Transverse colon (tissue), 4 donors: ENCODE measurements at regions not wholly inside any gene's neighbourhood (a gene's known extent, or its start where the extent isn't known, plus 50 kb on each side); places are given as distances from the start of the nearest gene placed in this dataset.

Experiments
- DNase-seq: peaks from one replicate; pipeline ENCODE4 v3.0.0-alpha.2; 2019
- H3K27ac ChIP-seq, 4 donors: fragments of 200-600 bp; sonication (generic); 2 replicates each; pipeline ENCODE4 v1.5.1; 2016 to 2018; ENCODE audit warnings: inconsistent platforms in 4 of 4
- H3K27me3 ChIP-seq: fragments of 200-600 bp; sonication (generic); 2 replicates; pipeline ENCODE4 v1.5.1; 2017; ENCODE audit warnings: inconsistent platforms
- H3K36me3 ChIP-seq, 4 donors: fragments of 200-600 bp; sonication (generic); 2 replicates each; pipeline ENCODE4 v1.5.1; 2017 to 2019; ENCODE audit warnings: inconsistent platforms in 4 of 4
- H3K4me1 ChIP-seq, 4 donors: fragments of 200-600 bp; sonication (generic); 2 replicates each; pipeline ENCODE4 v1.5.1; 2017 to 2020; ENCODE audit warnings: inconsistent platforms in 4 of 4
- H3K4me3 ChIP-seq, 4 donors: fragments of 200-600 bp; sonication (generic); 1 replicate in 1 of 4; 2 replicates in 3 of 4; pipeline versions ENCODE4 v1.5.1 to v1.6.1; 2017 to 2019; ENCODE audit warnings: inconsistent platforms in 4 of 4
- H3K9me3 ChIP-seq, 2 donors: fragments of 200-600 bp; sonication (generic); 2 replicates each; pipeline ENCODE4 v1.5.1; 2017 to 2019; ENCODE audit warnings: inconsistent platforms in 2 of 2
- CTCF ChIP-seq, 5 experiments: fragments of 200-600 bp in 3 of 5; fragments of 450-650 bp in 2 of 5; sonication (generic) in 3 of 5; IDR thresholded peaks; 1 replicate in 2 of 5; 2 replicates in 3 of 5; pipeline ENCODE4 v1.5.1; 2016 to 2017; ENCODE audit warnings: antibody characterized with exemption in 5 of 5, inconsistent platforms in 3 of 5, mild to moderate bottlenecking in 2 of 5, moderate library complexity in 1 of 5
- EP300 ChIP-seq: sonication (generic); formaldehyde crosslinking; IDR thresholded peaks from one replicate; pipeline ENCODE4 v1.6.1; 2017; ENCODE audit warnings: antibody characterized with exemption, low read depth
- POLR2A ChIP-seq: fragments of 450-650 bp; IDR thresholded peaks from one replicate; pipeline ENCODE4 v1.6.1; 2016; ENCODE audit warnings: antibody characterized with exemption, mild to moderate bottlenecking, moderate library complexity
- POLR2AphosphoS5 ChIP-seq, 3 donors: sonication (generic); formaldehyde crosslinking; IDR thresholded peaks; one replicate each; pipeline ENCODE4 v1.6.1; 2016; ENCODE audit warnings: antibody characterized with exemption in 3 of 3
- WGBS, 2 donors: methylation state at CpG; one replicate each; pipeline ENCODE4 v1.1.5; 2018; ENCODE audit warnings: low coverage in 1 of 2; 5-methylcytosine and 5-hydroxymethylcytosine counted together
- in situ Hi-C, 4 donors: fragments of 200-750 bp; cut with MboI; loops; one replicate each; pipeline versions ENCODE4 v1.15.0 to v1.15.1; 2017; ENCODE audit warnings: low sequenced_read_pairs in 3 of 4, low pct_ligation_motif_present in 1 of 4, low pct_unique_long_range_greater_than_20kb in 1 of 4
- intact Hi-C: fragments of 100-400 bp; cut with DNase I; formaldehyde crosslinking; loops from one replicate; pipeline ENCODE4 v1.15.1; 2023; ENCODE audit warnings: low total_unique reads

- Histone ChIP-seq H3K27ac (no peak overlapping the region), H3K4me3 (no peak overlapping the region), H3K27me3 (no peaks in the 10 kb centered on the region), H3K4me1 (no peaks in the 10 kb centered on the region), H3K36me3 (no peaks in the 10 kb centered on the region), H3K9me3 (peaks cover 7 to 9% of the 10 kb centered on the region in 2 donors)
- intact Hi-C loops = no loop called here
- in situ Hi-C loops = no loop called here
- no peak for TF ChIP-seq CTCF (IDR thresholded peaks at IDR 0.05)
- no peak for TF ChIP-seq POLR2A
- TF ChIP-seq EP300 = no peak
- no peak for TF ChIP-seq POLR2AphosphoS5 (IDR thresholded peaks at IDR 0.05)
- WGBS, 2 donors = 45 to 81% methylated on average over 2 of the region's 2 CpGs
- DNase-seq = no peak
Observed at GRCh38 chr4:179569549-179569948, 2127.3 kb upstream of the AGA start.

DNA sequence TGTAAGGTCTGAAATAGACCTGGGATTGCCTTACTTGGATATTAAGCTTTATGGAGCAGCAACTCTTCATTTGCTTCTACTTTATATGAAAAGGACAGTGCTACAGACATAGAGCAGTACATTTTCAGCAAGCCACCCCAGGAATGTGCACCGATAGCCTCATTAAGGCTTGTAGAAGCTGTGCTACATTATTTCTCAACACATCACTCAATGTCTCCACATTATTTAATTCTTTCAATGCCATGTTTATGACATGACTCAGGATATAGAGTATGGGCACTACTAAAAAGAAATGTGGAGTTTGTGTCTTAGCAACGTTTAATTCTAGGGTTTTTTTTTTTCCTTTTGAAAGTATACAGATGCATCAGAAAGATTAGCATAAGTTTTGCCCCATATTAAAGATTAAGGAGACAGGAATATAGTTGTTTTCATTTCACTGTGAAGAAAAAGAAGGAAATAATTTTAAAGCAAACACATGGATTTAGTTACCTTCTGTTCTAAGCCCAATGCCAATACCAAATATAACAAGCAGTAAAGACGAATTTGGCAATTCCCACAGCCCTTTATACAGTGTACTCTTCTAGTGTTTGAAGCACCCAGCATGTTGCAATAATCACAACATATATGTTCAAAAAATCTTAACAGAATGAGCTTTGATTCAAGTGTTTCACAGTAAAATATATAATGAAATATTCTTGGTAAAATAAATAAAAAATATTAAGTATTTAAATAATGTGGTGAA is 2140.1 kb upstream of the AGA start:
- no peak for DNase-seq
- TF ChIP-seq CTCF (IDR thresholded peaks at IDR 0.05) = no peak
- TF ChIP-seq POLR2AphosphoS5 (IDR thresholded peaks at IDR 0.05) = no peak
- TF ChIP-seq EP300 = no peak
- TF ChIP-seq POLR2A = no peak
- WGBS, 2 donors = 60 to 70% methylated on average over 3 of the region's 3 CpGs
- no peaks in the 10 kb centered on the region for H3K4me1 ChIP-seq
- H3K9me3 ChIP-seq = peaks cover 0 to under 1% of the 10 kb centered on the region in 2 donors
- no peaks in the 10 kb centered on the region for H3K36me3 ChIP-seq
- in situ Hi-C loops (no loop called here), intact Hi-C loops (no loop called here)
- H3K27ac ChIP-seq = no peak overlapping the region
- H3K4me3 ChIP-seq = no peak overlapping the region
- H3K27me3 ChIP-seq = no peaks in the 10 kb centered on the region

DNA sequence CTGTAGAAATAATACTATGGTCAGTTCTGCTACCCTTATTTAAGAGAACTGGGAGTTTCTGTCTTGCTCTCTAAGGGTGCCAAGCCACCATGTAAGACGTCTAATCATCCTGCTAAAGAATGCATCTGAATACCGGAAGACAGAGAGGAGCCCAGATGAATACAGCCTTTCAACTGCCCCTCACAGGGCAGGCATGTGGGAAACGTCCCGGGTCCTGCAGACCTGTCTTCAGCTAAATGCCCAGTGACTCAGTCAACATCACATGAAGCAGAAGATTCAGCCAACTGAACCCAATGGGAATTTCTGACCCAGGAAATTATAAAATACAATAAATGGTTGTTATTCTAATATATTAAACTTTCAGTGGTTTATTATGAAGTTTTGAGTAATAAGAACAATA is 2141.0 kb upstream of the AGA start:
- Histone ChIP-seq H3K27ac (no peak overlapping the region), H3K36me3 (no peaks in the 10 kb centered on the region), H3K27me3 (no peaks in the 10 kb centered on the region), H3K9me3 (no peaks in the 10 kb centered on the region), H3K4me1 (no peaks in the 10 kb centered on the region), H3K4me3 (no peak overlapping the region)
- intact Hi-C loops = no loop called here
- no peak for TF ChIP-seq POLR2A
- no peak for TF ChIP-seq POLR2AphosphoS5 (IDR thresholded peaks at IDR 0.05)
- no peak for TF ChIP-seq EP300
- TF ChIP-seq CTCF (IDR thresholded peaks at IDR 0.05) = no peak
- WGBS, 2 donors = 48% methylated on average over 4 of the region's 4 CpGs; no CpG with 5 or more reads in 1 of the 2 donors
- DNase-seq = no peak
- in situ Hi-C loops = no loop called here

DNA sequence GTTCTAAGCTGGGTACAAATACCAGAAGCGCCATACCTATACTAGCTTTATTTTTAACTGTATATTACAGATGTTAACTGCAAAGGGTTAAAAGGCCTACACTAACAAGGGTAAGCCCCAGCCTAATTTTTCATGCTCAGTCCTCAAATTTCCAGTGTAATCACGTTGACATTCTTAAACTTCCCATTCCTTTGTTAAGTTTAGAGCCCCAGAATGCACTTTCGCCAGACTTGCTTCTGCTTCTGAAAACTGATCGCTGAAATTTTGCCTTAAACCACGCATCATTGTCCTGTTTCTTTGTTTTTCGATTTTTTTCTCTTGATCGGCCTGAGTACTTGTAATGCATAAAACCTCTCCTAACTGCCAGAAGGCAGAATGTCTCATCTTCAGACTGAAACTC is 2141.9 kb upstream of the AGA start:
- no peak overlapping the region for H3K4me3 ChIP-seq
- intact Hi-C loops (no loop called here), in situ Hi-C loops (no loop called here)
- no peaks in the 10 kb centered on the region for H3K9me3 ChIP-seq
- H3K4me1 ChIP-seq = no peaks in the 10 kb centered on the region
- H3K27me3 ChIP-seq = no peaks in the 10 kb centered on the region
- no peaks in the 10 kb centered on the region for H3K36me3 ChIP-seq
- TF ChIP-seq POLR2A (no peak), EP300 (no peak), CTCF (IDR thresholded peaks at IDR 0.05) (no peak), POLR2AphosphoS5 (IDR thresholded peaks at IDR 0.05) (no peak)
- DNase-seq = no peak
- no peak overlapping the region for H3K27ac ChIP-seq
- WGBS, 2 donors = 36 to 85% methylated on average over 5 to 7 of the region's 7 CpGs
